Loucy (cell line): ENCODE measurements at regions not wholly inside any gene's neighbourhood (a gene's known extent, or its start where the extent isn't known, plus 50 kb on each side); places are given as distances from the start of the nearest gene placed in this dataset.
"Not testable (repeated sequence)": the region's sequence is repeated elsewhere in the genome, so short reads cannot be mapped to it uniquely, and the experiment has no call there.

ENCODE experiments used
- H2AFZ ChIP-seq: fragments of 200-600 bp; sonication (generic); 2 replicates; pipeline ENCODE4 v1.6.0; 2016; ENCODE audit warnings: antibody characterized with exemption, mild to moderate bottlenecking, low read length, moderate library complexity
- H3F3A ChIP-seq: fragments of 200-600 bp; 2 replicates; pipeline ENCODE4 v1.6.0; 2016; ENCODE audit warnings: antibody characterized with exemption, low read depth, mild to moderate bottlenecking
- H3K27me3 ChIP-seq: fragments of 200-600 bp; sonication (generic); 2 replicates; pipeline ENCODE4 v1.6.1; 2014; ENCODE audit warnings: low read length, mild to moderate bottlenecking; ENCODE audit not compliant: insufficient read depth, poor library complexity, severe bottlenecking
- H3K36me3 ChIP-seq: fragments of 200-600 bp; sonication (generic); 2 replicates; pipeline ENCODE4 v1.6.1; 2016; ENCODE audit warnings: low read length; ENCODE audit not compliant: insufficient read depth
- H3K4me1 ChIP-seq: fragments of 200-600 bp; sonication (generic); 2 replicates; pipeline ENCODE4 v1.5.1; 2014; ENCODE audit warnings: low read length, mild to moderate bottlenecking; ENCODE audit not compliant: insufficient read depth, poor library complexity, severe bottlenecking
- H3K4me2 ChIP-seq: fragments of 200-600 bp; sonication (generic); 2 replicates; pipeline ENCODE4 v1.6.0; 2014; ENCODE audit warnings: antibody characterized with exemption, low read length, low read depth, mild to moderate bottlenecking; ENCODE audit not compliant: poor library complexity, severe bottlenecking
- H3K4me3 ChIP-seq: fragments of 200-600 bp; sonication (generic); 2 replicates; pipeline ENCODE4 v1.5.1; 2014; ENCODE audit warnings: low read length, mild to moderate bottlenecking, mixed read lengths; ENCODE audit not compliant: poor library complexity, severe bottlenecking
- H3K79me2 ChIP-seq: fragments of 200-600 bp; sonication (generic); 2 replicates; pipeline ENCODE4 v1.6.1; 2014; ENCODE audit warnings: low read length; ENCODE audit not compliant: insufficient read depth
- H3K9ac ChIP-seq: fragments of 200-600 bp; sonication (generic); 2 replicates; pipeline ENCODE4 v1.6.0; 2014; ENCODE audit warnings: mild to moderate bottlenecking, low read depth, low read length, moderate library complexity; ENCODE audit not compliant: poor library complexity, severe bottlenecking
- H3K9me2 ChIP-seq: fragments of 200-600 bp; sonication (generic); replicated peaks from 2 replicates; pipeline ENCODE4 v1.6.1; 2016; ENCODE audit warnings: low read depth, low read length, mixed read lengths
- H3K9me3 ChIP-seq: fragments of 200-600 bp; sonication (generic); 2 replicates; pipeline ENCODE4 v1.6.1; 2014; ENCODE audit warnings: mild to moderate bottlenecking, antibody characterized with exemption, low read length, low read depth; ENCODE audit not compliant: insufficient read depth
- H4K20me1 ChIP-seq: fragments of 200-600 bp; sonication (generic); 2 replicates; pipeline ENCODE4 v1.6.0; 2014; ENCODE audit warnings: antibody characterized with exemption, low read length, mild to moderate bottlenecking; ENCODE audit not compliant: insufficient read depth, poor library complexity, severe bottlenecking
- CTCF ChIP-seq: fragments of 200-600 bp; sonication (generic); conservative IDR thresholded peaks from 2 replicates; pipeline ENCODE4 v1.5.1; 2014; ENCODE audit warnings: mild to moderate bottlenecking, antibody characterized with exemption, low read length
- EZH2phosphoT487 ChIP-seq: fragments of 200-600 bp; IDR thresholded peaks from 2 replicates; pipeline ENCODE4 v1.6.1; 2018; ENCODE audit warnings: antibody characterized with exemption, mild to moderate bottlenecking, moderate library complexity, borderline replicate concordance

GRCh38 chr11:50088231-50088630 is 55.6 kb downstream of the OR4C45 start:
- no peaks in the 10 kb centered on the region for H3K9me2 ChIP-seq
- no peak overlapping the region for H2AFZ ChIP-seq
- peaks cover 2% of the 10 kb centered on the region; the same call in 1 of the 2 replicates for H3K9me3 ChIP-seq
- H3K36me3 ChIP-seq, result no peaks in the 10 kb centered on the region
- no peak overlapping the region for H3K4me2 ChIP-seq
- no peaks in the 10 kb centered on the region for H3K79me2 ChIP-seq
- H3K9ac ChIP-seq, result no peak overlapping the region
- H3K27me3 ChIP-seq, result no peaks in the 10 kb centered on the region
- TF ChIP-seq CTCF (no peak), EZH2phosphoT487 (no peak)
- no peaks in the 10 kb centered on the region for H4K20me1 ChIP-seq
- H3F3A ChIP-seq, result no peaks in the 10 kb centered on the region
- no peaks in the 10 kb centered on the region for H3K4me1 ChIP-seq
- no peak overlapping the region for H3K4me3 ChIP-seq

GRCh38 chr11:50098186-50098725 is 65.6 kb downstream of the OR4C45 start:
- H3K9me2 ChIP-seq, result no peaks in the 10 kb centered on the region
- no peaks in the 10 kb centered on the region for H3K36me3 ChIP-seq
- H3K9me3 ChIP-seq, result peaks cover 9% of the 10 kb centered on the region; the same call in 1 of the 2 replicates
- H4K20me1 ChIP-seq, result no peaks in the 10 kb centered on the region
- H3K4me3 ChIP-seq, result no peak overlapping the region
- H3K4me2 ChIP-seq, result no peak overlapping the region
- no peak overlapping the region for H3K9ac ChIP-seq
- H3F3A ChIP-seq, result no peaks in the 10 kb centered on the region
- no peaks in the 10 kb centered on the region for H3K27me3 ChIP-seq
- TF ChIP-seq CTCF, result no peak
- no peak for TF ChIP-seq EZH2phosphoT487
- H3K79me2 ChIP-seq, result no peaks in the 10 kb centered on the region
- H2AFZ ChIP-seq, result no peak overlapping the region
- no peaks in the 10 kb centered on the region for H3K4me1 ChIP-seq

- H3F3A ChIP-seq, result no peaks in the 10 kb centered on the region
- H3K9me3 ChIP-seq, result no peaks in the 10 kb centered on the region
- H4K20me1 ChIP-seq, result no peaks in the 10 kb centered on the region
- no peak overlapping the region for H2AFZ ChIP-seq
- H3K27me3 ChIP-seq, result no peaks in the 10 kb centered on the region
- H3K9ac ChIP-seq, result no peak overlapping the region
- H3K4me3 ChIP-seq, result no peak overlapping the region
- TF ChIP-seq CTCF (no peak), EZH2phosphoT487 (no peak)
- no peaks in the 10 kb centered on the region for H3K79me2 ChIP-seq
- H3K9me2 ChIP-seq, result no peaks in the 10 kb centered on the region
- H3K4me1 ChIP-seq, result no peaks in the 10 kb centered on the region
- no peaks in the 10 kb centered on the region for H3K36me3 ChIP-seq
- no peak overlapping the region for H3K4me2 ChIP-seq
These were observed 70.2 kb downstream of the OR4C45 start for GRCh38 chr11:50102916-50103315.

GRCh38 chr11:50140686-50141085 is 108.0 kb downstream of the OR4C45 start:
- not testable (repeated sequence) for H3K27me3 ChIP-seq, H2AFZ ChIP-seq

GRCh38 chr11:50146308-50146707 is 113.6 kb downstream of the OR4C45 start:
- H3K9ac ChIP-seq, H2AFZ ChIP-seq, H4K20me1 ChIP-seq, H3K79me2 ChIP-seq, H3K36me3 ChIP-seq, H3K9me3 ChIP-seq, H3K4me3 ChIP-seq, H3K4me1 ChIP-seq, H3K9me2 ChIP-seq, H3K27me3 ChIP-seq, H3K4me2 ChIP-seq, H3F3A ChIP-seq: not testable (repeated sequence)

More at GRCh38 chr11:50140686-50141085, 108.0 kb downstream of the OR4C45 start:
- not testable (repeated sequence) for H3K4me2 ChIP-seq, H3K79me2 ChIP-seq, H4K20me1 ChIP-seq, H3K4me1 ChIP-seq, H3F3A ChIP-seq, H3K36me3 ChIP-seq, H3K9me3 ChIP-seq, H3K9me2 ChIP-seq, H3K4me3 ChIP-seq, H3K9ac ChIP-seq
